GM12878 (cell line): ENCODE measurements at regions not wholly inside any gene's neighbourhood (a gene's known extent, or its start where the extent isn't known, plus 50 kb on each side); places are given as distances from the start of the nearest gene placed in this dataset.
"Not testable (repeated sequence)": the region's sequence is repeated elsewhere in the genome, so short reads cannot be mapped to it uniquely, and the experiment has no call there.

Source experiments
- ATAC-seq: fragments of 200-7000 bp; cut with Tn5 transposase; 3 replicates; pipeline ENCODE4 v1.9.1; 2020; ENCODE audit warnings: mild to moderate bottlenecking, moderate library complexity
- BruUV-seq: library from RNA; stranded (reverse); fragments of 400-500 nt; replicated peaks from 2 replicates; lab custom pipeline; 2021; lab: Mats Ljungman, UMichigan
- CTCF ChIA-PET: fragments of 300-600 bp; sonication (Branson Sonifier 250); formaldehyde crosslinking; extraction: SDS; loops from one replicate; lab custom pipeline; 2021; ENCODE audit warnings: inconsistent platforms; lab: Yijun Ruan, JAX
- POLR2A ChIA-PET: fragments of 350-600 bp; formaldehyde crosslinking; extraction: SDS; loops from one replicate; lab custom pipeline; 2021; ENCODE audit warnings: inconsistent platforms; lab: Charles Lee
- RAD21 ChIA-PET: fragments of 300-600 bp; sonication (Branson Sonifier 250); formaldehyde crosslinking; loops from one replicate; lab custom pipeline; 2023; ENCODE audit warnings: antibody characterized with exemption; ENCODE audit not compliant: unreplicated experiment; lab: Charles Lee
- SMC1A ChIA-PET: fragments of 300-600 bp; sonication (Branson Sonifier 250); formaldehyde crosslinking; loops from one replicate; lab custom pipeline; 2023; ENCODE audit not compliant: unreplicated experiment, uncharacterized antibody; lab: Charles Lee
- DNase-seq: peaks from one replicate; pipeline ENCODE4 v3.0.0-alpha.2; 2011; ENCODE audit warnings: low read depth, low spot score
- FAIRE-seq: peaks from 3 replicates; lab custom pipeline; 2011; peaks lifted over from hg19 to GRCh38; lab: Jason Lieb, UNC
- H2AFZ ChIP-seq: 2 replicates; pipeline ENCODE4 v1.6.0; 2011; ENCODE audit warnings: low read depth, low read length, control low read depth; ENCODE audit not compliant: control insufficient read depth
- H3K27ac ChIP-seq: 2 replicates; pipeline ENCODE4 v1.5.1; 2011; ENCODE audit warnings: control low read depth; ENCODE audit not compliant: control insufficient read depth, insufficient read depth
- H3K27me3 ChIP-seq, 2 experiments: replicated peaks in 1 of 2; 2 replicates each; pipeline versions ENCODE4 v1.6.0 to v1.6.1; 2011; ENCODE audit warnings: low read length in 1 of 2; ENCODE audit not compliant: control insufficient read depth in 2 of 2, insufficient read depth in 2 of 2
- H3K36me3 ChIP-seq, 2 experiments: 2 replicates each; pipeline ENCODE4 v1.5.1; 2011; ENCODE audit warnings: low read length in 1 of 2; ENCODE audit not compliant: control insufficient read depth in 2 of 2, insufficient read depth in 2 of 2
- H3K4me1 ChIP-seq: 2 replicates; pipeline ENCODE4 v1.6.1; 2011; ENCODE audit warnings: mild to moderate bottlenecking, low read length, moderate library complexity, mixed read lengths; ENCODE audit not compliant: control insufficient read depth, insufficient read depth
- H3K4me2 ChIP-seq: 2 replicates; pipeline ENCODE4 v1.6.0; 2011; ENCODE audit warnings: control low read depth; ENCODE audit not compliant: control insufficient read depth, insufficient read depth
- H3K4me3 ChIP-seq: fragments of 200-600 bp; sonication (generic); 2 replicates; pipeline ENCODE4 v1.5.1; 2016
- H3K79me2 ChIP-seq: 2 replicates; pipeline ENCODE4 v1.6.0; 2011; ENCODE audit warnings: low read length; ENCODE audit not compliant: control insufficient read depth, insufficient read depth
- H3K9ac ChIP-seq: 2 replicates; pipeline ENCODE4 v1.8.0; 2011; ENCODE audit warnings: low read length, control low read depth, mixed read lengths; ENCODE audit not compliant: control insufficient read depth, insufficient read depth
- H3K9me3 ChIP-seq: replicated peaks from 3 replicates; pipeline ENCODE4 v1.5.1; 2011; ENCODE audit warnings: mild to moderate bottlenecking, low read length; ENCODE audit not compliant: control insufficient read depth, insufficient read depth
- H4K20me1 ChIP-seq: 2 replicates; pipeline ENCODE4 v1.6.0; 2011; ENCODE audit not compliant: control insufficient read depth, insufficient read depth
- BMI1 ChIP-seq: fragments of 450-650 bp; IDR thresholded peaks from 2 replicates; pipeline ENCODE4 v1.6.1; 2016; ENCODE audit warnings: mild to moderate bottlenecking, moderate library complexity, borderline replicate concordance
- IRF4 ChIP-seq: IDR thresholded peaks from 2 replicates; pipeline ENCODE4 v1.6.1; 2011; ENCODE audit warnings: low read depth, low read length
- JUND ChIP-seq: IDR thresholded peaks from 2 replicates; pipeline ENCODE4 v1.6.1; 2012; ENCODE audit warnings: low read depth, mild to moderate bottlenecking, low read length, improper control_type of control experiment, moderate library complexity
- MYC ChIP-seq: IDR thresholded peaks from 2 replicates; pipeline ENCODE4 v1.6.1; 2011; ENCODE audit warnings: mild to moderate bottlenecking, low read length, moderate library complexity, inconsistent platforms; ENCODE audit not compliant: insufficient read depth, insufficient replicate concordance, insufficient read length, severe bottlenecking
- RBBP5 ChIP-seq: fragments of 200-600 bp; sonication (generic); conservative IDR thresholded peaks from 2 replicates; pipeline ENCODE4 v1.6.1; 2016
- STAT3 ChIP-seq: IDR thresholded peaks from 2 replicates; pipeline ENCODE4 v1.6.1; 2011; ENCODE audit warnings: low read depth, low read length, improper control_type of control experiment
- ZBED1 ChIP-seq: IDR thresholded peaks from 2 replicates; pipeline ENCODE4 v1.6.1; 2016; ENCODE audit warnings: borderline replicate concordance
- ZNF217 ChIP-seq: fragments of 450-650 bp; IDR thresholded peaks from 2 replicates; pipeline ENCODE4 v1.6.1; 2017; ENCODE audit warnings: antibody characterized with exemption, mild to moderate bottlenecking
- WGBS: methylation state at CpG from one replicate; pipeline ENCODE4 v1.1.6; 2016; ENCODE audit warnings: low lambda C conversion rate; ENCODE audit not compliant: insufficient replicate concordance, insufficient coverage; ENCODE audit errors: missing lambda C conversion rate; 5-methylcytosine and 5-hydroxymethylcytosine counted together
- in situ Hi-C: fragments of 300-500 bp; cut with MboI; formaldehyde crosslinking; loops from 9 replicates; pipeline ENCODE4 v1.14.3; 2018; ENCODE audit warnings: mixed read lengths
- intact Hi-C: fragments of 100-400 bp; cut with micrococcal nuclease; formaldehyde crosslinking; loops from one replicate; pipeline ENCODE4 v1.14.2; 2022; ENCODE audit not compliant: unreplicated experiment
- TF ChIP-seq, protein P1 (sequence below): fragments of 450-650 bp; IDR thresholded peaks from 2 replicates; pipeline ENCODE4 v1.6.1; 2018; ENCODE audit warnings: mild to moderate bottlenecking, low read depth, moderate library complexity; ENCODE audit not compliant: partially characterized antibody

DNA sequence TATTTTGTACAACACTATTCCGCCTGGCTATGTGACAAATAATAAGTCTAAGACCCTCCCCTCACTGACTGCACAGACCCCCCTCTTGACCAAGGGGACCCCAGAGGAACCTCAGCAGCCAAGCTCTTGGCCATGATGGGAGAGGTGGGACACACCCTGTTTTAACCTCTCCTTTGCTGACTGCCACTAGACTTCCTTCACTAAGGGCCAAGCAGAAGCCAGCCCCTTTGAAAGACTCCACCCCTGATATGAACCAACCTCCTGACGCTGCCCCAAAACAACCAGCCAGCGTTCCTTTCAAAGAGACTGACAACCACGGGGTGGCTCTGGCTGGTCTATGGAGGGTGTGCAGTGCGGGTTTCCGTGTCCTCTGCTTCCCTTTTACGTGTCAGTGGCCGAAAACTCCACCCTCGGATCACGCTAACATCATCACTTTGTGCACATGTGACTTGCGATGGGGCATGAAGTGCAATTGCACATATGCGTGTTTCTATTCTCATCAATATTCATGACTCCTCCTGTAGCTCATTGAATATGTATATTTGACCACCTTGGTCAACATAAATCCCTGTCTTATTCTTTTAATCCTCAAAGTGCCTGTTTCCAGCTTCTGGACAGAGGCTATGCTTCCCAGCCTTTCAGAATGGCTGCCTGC, 643.9 kb downstream of the TBC1D22A start:
- Histone ChIP-seq H3K4me2 (no peak overlapping the region), H3K9ac (no peak overlapping the region), H3K79me2 (no peaks in the 10 kb centered on the region), H3K27ac (no peak overlapping the region), H3K36me3 (no peaks in the 10 kb centered on the region), H3K4me1 (no peaks in the 10 kb centered on the region), H3K27me3 (no peaks in the 10 kb centered on the region), H3K4me3 (no peak overlapping the region), H4K20me1 (no peaks in the 10 kb centered on the region), H2AFZ (no peak overlapping the region)
- POLR2A ChIA-PET = no interaction called here
- in situ Hi-C loops = no loop called here
- SMC1A ChIA-PET = no interaction called here
- FAIRE-seq (no peak), DNase-seq (no peak)
- WGBS = 46% methylated on average over 12 of the region's 12 CpGs
- RAD21 ChIA-PET = no interaction called here
- no peak for TF ChIP-seq JUND
- TF ChIP-seq, protein P1, sequence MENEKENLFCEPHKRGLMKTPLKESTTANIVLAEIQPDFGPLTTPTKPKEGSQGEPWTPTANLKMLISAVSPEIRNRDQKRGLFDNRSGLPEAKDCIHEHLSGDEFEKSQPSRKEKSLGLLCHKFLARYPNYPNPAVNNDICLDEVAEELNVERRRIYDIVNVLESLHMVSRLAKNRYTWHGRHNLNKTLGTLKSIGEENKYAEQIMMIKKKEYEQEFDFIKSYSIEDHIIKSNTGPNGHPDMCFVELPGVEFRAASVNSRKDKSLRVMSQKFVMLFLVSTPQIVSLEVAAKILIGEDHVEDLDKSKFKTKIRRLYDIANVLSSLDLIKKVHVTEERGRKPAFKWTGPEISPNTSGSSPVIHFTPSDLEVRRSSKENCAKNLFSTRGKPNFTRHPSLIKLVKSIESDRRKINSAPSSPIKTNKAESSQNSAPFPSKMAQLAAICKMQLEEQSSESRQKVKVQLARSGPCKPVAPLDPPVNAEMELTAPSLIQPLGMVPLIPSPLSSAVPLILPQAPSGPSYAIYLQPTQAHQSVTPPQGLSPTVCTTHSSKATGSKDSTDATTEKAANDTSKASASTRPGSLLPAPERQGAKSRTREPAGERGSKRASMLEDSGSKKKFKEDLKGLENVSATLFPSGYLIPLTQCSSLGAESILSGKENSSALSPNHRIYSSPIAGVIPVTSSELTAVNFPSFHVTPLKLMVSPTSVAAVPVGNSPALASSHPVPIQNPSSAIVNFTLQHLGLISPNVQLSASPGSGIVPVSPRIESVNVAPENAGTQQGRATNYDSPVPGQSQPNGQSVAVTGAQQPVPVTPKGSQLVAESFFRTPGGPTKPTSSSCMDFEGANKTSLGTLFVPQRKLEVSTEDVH = no peak
- TF ChIP-seq ZBED1 = no peak
- TF ChIP-seq RBBP5 = no peak
- TF ChIP-seq BMI1 = no peak
- TF ChIP-seq IRF4 = no peak
- no peak for TF ChIP-seq ZNF217
- TF ChIP-seq STAT3 = no peak
- TF ChIP-seq MYC = no peak
- TF ChIP-seq, all 136 proteins: peak for 0
- intact Hi-C loops = loop anchor here (10.0 kb wide), 1 partner anchor 1088 kb away; no protein-coding TSS in a partner anchor
- BruUV-seq = no TSS peak
- no peaks in the 10 kb centered on the region for H3K9me3 ChIP-seq
- CTCF ChIA-PET = no interaction called here
- ATAC-seq = no peak

DNA sequence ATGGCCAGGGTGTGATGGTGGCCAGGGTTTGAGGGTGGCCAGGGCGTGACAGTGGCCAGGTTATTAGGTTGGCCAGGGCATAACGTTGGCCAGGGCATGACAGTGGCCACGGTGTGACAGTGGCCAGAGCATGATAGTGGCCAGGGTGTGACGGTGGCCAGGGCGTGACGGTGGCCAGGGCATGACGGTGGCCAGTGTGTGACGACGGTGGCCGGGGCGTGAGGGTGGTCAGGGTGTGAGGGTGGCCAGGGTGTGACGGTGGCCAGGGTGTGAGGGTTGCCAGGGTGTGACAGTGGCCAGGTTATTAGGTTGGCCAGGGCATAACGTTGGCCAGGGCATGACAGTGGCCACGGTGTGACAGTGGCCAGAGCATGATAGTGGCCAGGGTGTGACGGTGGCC, 642.8 kb downstream of the TBC1D22A start:
- SMC1A ChIA-PET, H3K9me3 ChIP-seq, RAD21 ChIA-PET, H3K9ac ChIP-seq, H3K4me3 ChIP-seq, POLR2A ChIA-PET, FAIRE-seq, H4K20me1 ChIP-seq, H3K36me3 ChIP-seq, CTCF ChIA-PET, H3K4me1 ChIP-seq, H3K79me2 ChIP-seq, H3K4me2 ChIP-seq, ATAC-seq, H3K27me3 ChIP-seq, DNase-seq, in situ Hi-C loops, BruUV-seq, H2AFZ ChIP-seq, H3K27ac ChIP-seq: not testable (repeated sequence)
- intact Hi-C loops = loop anchor here (10.0 kb wide), 1 partner anchor 1090 kb away; no protein-coding TSS in a partner anchor
- 22% methylated on average over 11 of the region's 15 CpGs for WGBS
